ENCODE measurements at regions not wholly inside any gene's neighbourhood (a gene's known extent, or its start where the extent isn't known, plus 50 kb on each side); places are given as distances from the start of the nearest gene placed in this dataset.

GRCh38 chr4:52290466-52290865 lies 239.4 kb downstream of the SPATA18 start:
- DNase-seq: no peak

- no peak for DNase-seq
Measured at GRCh38 chr4:52292245-52292644, 241.1 kb downstream of the SPATA18 start.

DNA sequence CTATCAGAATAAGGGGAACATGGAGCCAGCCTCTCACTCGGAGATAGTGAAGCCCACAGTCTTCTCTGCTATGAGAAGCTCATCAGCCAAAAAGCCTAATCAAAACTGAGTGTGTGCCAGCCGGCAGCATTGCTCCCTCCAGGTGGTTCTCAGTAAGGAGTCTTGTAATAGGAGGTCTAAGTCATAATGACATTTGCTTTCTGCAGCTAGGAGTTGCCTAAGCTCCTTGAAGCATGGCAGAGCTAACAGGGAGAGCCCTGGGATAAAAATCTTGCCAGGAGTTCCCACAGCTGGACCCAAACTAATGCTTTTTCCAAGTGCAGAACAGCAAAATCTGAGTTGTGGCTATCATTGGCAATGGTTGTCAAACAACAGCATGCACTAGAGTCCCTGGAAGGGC lies 245.2 kb downstream of the SPATA18 start:
- DNase-seq: no peak

GRCh38 chr4:52298444-52298843 lies 247.3 kb downstream of the SPATA18 start:
- no peak for DNase-seq

GRCh38 chr4:52299120-52299519 lies 248.0 kb downstream of the SPATA18 start:
- DNase-seq: no peak

DNA sequence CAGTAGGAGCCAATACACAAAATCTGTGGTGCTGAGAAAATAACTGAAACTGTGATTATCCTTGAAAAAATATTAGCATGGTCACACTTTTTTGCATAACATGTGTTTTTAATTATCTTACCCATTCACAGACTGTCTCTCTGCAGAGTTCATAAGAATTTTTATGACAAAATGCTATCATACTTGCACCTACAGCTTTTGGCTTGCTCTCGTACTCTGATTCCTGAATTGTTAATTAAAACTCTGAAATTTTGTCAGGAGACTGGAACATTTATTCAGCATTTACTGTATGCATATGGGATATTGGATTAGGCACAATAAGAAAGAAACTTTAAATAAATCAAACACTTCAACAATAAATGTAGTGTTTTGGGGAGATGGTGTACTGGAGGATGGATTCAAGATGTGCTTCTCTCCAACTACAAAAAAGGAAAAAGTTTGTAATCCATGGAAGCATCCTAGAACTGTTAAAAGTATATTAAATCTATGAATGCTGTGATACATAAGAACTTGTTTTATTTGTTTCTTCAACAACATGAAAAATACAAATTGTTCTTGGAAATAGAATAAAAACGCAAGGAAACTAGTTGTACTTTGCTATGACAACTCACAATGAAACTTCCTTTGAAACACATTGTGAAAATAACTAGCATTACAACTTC lies 260.5 kb downstream of the SPATA18 start:
- no peak for DNase-seq

DNA sequence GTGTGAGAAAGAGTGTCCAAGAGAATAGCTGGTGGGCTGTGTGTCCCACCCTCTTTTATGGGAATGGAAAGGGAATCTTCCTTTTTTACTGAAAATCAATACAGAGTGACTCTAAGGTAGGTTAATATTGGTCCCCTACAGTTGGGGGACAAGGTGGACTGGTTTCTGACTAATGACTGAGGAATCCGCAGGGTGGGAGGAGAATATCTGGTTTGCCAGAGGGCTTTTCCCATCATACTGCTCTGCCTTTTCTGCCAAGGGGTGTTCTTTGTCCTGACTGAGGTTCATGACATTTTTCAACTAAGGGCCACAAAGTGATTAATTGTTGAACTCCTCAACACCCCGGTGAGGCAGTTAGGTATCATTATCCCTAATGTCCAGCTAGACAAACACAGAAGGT lies 261.6 kb downstream of the SPATA18 start:
- DNase-seq: no peak

DNA sequence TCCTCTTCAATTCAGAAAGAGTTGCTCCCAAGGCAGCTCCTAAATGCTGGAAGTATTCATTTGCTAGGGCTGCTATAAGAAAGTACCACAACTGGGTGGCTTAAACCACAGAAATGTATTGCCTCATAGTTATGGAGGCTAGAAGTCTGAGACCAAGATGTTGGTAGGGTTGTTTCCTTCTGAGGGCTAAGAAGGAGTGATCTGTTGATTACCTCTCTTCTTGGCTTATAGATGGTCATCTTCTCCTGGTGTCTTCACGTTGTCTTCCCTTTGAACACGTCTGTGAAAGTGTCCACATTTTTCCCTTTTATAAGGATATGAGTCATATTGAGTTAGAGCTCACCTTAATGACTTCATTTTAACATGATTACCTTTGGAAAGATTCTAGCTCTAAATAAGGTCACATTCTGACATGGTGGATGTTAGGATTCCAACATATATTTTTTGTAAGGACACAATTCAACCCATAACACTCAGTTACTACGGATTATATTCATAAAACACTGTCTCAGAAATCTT lies 266.3 kb downstream of the SPATA18 start:
- no peak for DNase-seq

- DNase-seq: no peak
Measured at GRCh38 chr4:52317981-52318380, 266.9 kb downstream of the SPATA18 start.

GRCh38 chr4:52329894-52330293 lies 278.8 kb downstream of the SPATA18 start:
- no peak for DNase-seq

DNA sequence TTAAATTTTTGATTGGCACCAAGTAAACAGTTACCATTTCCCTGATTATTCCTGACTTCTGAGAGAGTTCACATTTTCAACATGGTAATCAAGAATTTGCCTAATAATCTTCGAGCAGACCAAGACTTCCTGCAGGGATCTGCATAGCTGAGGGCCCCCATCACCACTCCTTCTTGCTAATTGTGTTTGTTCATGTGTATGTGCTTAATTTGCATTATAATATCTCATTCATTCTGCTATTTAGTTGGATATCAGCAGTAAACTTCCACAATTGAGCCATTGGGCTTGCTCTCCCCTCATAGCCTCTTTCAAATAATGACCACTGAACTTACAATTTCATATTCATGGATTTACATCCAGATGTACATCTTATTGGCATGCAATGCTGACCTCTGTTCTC lies 292.5 kb downstream of the SPATA18 start:
- DNase-seq: no peak

GRCh38 chr4:52350926-52351325 lies 299.8 kb downstream of the SPATA18 start:
- DNase-seq: no peak

DNA sequence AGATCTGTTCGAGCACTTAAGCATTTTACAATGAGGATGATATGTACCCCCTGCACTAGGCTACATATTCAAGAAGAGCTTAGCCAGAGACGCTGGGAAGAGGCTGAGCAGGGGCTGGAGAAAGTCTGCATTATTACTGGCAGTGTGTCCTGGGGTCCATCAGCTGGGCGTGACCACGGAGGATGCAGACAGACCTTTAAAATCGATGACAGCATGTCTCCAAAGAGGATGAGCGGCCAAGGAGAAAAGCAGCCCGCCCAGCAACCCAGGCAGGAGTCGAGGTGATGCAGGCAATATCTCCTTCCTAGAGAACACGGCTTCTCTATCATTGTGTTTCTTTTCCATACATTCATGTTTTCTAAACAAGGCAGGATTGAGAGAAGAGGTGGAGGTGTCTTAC lies 300.7 kb downstream of the USP46 start:
- DNase-seq: no peak

- no peak for DNase-seq
Measured at GRCh38 chr4:52358883-52359321, 300.2 kb downstream of the USP46 start.

DNA sequence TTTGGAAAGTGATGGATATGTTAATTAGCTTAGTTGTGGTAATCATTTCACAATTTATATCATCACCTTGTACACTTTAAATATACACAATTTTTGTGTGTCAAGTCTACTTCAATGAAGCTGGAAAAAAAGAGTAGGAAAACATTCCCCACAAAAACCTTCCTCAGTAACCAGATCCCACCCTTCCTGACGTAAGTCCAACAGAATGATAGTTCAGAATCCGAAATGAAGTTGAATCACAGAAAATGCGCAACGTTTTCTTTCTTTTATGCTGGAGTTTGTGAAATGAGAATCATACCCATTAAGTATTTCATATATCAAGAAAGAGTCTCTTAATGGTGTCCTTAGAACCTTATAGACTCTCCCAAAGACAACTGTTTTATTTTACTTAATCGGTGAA lies 292.9 kb downstream of the USP46 start:
- DNase-seq: no peak

- no peak for DNase-seq
Measured at GRCh38 chr4:52366621-52367020, 292.5 kb downstream of the USP46 start.

DNA sequence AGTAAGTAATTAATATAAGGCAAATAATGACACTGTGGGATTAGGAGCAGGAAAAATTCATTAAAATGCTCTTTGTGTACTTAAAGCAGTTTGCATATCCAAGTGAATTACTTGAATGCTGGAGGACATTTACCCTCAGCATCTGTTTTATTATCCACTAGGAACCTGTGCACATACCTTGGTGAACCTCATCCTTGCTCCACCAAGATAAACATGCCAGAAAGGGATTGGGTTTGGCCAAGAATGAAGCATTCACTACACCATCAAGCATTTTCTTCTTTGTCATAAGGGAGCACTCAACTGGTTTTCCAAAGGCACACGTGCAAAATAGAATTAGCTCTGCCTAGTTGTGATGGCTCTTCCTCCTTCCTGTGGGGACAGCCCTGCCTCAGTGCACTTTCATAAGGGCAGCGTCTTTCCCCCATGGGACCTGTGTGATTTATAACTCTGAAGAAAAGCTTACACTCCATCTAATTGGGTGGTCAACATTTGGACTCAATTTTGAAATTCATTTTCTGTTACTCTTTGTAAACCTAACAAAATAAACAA lies 291.7 kb downstream of the USP46 start:
- DNase-seq: no peak

GRCh38 chr4:52368895-52369294 lies 290.2 kb downstream of the USP46 start:
- DNase-seq: no peak

DNA sequence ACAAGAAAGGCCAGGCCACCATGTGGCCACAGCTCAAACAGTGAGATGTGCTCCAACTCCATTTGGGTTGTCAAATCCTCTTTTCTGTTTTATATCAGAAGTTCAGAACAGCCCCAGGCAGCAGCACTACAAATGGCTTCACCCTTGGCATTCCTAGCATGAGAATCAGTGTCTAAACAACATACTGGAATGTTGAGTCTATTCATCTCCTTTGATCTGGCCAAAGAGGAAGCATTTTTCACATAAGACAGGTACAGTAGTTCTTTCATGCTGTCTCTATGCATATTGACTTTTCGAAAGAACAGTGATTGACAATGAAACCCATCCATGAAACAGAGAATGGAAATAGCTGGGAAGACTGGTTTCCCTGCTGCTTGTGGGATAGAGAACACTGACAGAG lies 289.5 kb downstream of the USP46 start:
- DNase-seq: no peak

DNA sequence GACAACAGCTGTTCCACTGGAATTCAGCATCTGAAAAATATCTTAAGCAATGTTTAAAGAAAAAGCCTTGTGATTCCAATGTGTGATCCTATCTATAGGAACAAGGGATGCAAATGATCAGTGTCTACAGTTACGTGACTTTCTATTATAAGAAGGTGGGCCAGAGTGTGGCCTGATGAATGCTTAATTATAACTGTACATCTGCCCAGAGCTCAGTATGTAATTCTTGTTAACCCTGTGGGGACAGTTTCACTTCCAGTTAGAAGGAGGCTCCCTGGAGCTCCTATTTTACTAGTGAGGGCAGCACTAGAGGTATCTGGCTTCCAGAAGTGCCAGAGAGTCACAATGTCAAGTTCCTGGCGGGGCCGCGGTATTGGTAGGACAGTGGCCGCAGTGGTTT lies 288.5 kb downstream of the USP46 start:
- no peak for DNase-seq

DNA sequence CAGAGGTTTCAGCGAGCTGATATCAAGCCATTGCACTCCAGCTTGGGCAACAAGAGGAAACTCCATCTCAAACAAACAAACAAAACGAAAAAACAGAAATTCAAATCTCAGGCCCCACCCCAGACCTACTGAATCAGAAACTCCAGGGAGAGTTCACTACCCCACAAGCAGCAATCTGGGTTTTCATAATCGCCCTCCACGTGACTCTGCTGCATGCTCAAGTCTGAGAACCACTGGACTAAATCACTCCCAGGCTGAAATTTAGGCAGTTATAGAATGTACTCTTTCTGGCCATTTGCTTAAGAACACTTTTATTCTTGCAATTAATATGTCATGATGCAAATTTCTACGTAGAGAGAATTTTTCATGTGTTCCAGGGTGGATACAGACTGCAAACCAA lies 287.3 kb downstream of the USP46 start:
- DNase-seq: no peak

GRCh38 chr4:52372269-52372668 lies 286.8 kb downstream of the USP46 start:
- no peak for DNase-seq

DNA sequence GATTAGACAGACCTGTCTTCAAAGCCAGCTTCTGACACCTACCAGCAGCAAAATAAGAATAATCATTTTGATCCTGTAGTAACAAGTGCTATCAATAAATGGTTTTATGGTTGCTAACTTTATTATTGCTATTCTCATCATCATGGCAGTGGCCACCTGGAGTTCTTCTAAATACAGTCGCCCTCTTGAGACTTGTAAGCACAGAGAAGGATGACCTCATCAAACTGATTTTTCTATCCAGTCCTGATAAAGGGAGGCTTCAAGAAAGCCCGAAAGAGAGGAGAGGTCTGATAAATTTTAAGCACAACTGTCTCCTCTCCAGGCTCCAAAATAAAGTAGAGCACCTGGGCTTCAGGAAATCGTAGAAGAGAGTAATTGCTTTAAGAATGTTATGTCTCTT lies 286.4 kb downstream of the USP46 start:
- DNase-seq: no peak

DNA sequence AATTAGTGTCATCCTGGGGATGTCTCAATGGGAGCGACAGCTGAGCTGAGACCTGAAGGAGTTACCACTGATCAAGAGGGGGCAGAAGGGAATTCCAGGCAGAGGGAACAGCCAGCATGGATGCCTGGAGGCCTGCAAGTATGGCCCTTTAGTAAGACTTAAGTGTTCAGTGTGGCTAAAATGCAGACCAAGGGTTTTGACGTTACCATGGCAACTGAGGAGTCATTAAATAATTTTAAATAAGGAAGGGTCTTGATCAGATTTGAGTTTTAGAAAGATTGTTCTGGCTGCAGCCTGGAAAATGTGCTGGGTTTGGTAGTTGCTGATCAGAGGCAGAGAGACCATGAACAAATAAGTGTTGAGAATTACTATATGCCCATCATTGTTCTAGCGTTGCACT lies 285.5 kb downstream of the USP46 start:
- DNase-seq: no peak

DNA sequence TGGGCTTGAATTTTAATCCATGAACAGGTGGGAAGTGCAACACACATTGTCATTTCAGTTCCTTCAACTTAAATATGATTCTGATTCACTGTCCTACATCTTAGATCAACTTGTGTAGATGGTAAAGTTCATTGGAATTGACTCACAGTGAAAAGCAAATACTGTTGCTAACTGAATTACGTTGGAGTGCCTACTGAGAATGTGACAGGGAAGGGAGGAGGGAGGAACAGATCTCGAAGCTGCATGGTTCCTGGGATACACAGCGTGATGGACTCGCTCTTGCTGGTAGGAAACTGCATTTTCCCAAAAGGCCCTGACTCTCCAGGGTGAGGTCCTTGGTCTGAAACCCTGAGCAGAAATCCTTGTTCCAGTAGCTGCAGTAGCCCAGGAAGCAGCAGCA lies 284.2 kb downstream of the USP46 start:
- DNase-seq: no peak
